MM.1S (cell line): ENCODE measurements at regions not wholly inside any gene's neighbourhood (a gene's known extent, or its start where the extent isn't known, plus 50 kb on each side); places are given as distances from the start of the nearest gene placed in this dataset.

ENCODE experiments used
- EZH2 ChIP-seq: fragments of 300-600 bp; sonication (generic); optimal IDR thresholded peaks from 2 replicates; pipeline ENCODE3; 2017; ENCODE audit warnings: low read depth, mild to moderate bottlenecking, antibody characterized with exemption, low read length, mixed read lengths
- TF ChIP-seq, protein P1 (sequence below): fragments of 300-600 bp; sonication (generic); IDR thresholded peaks from 2 replicates; pipeline ENCODE4 v1.5.1; 2016; ENCODE audit warnings: antibody characterized with exemption, low read length, mixed read lengths

- TF ChIP-seq, protein P1, sequence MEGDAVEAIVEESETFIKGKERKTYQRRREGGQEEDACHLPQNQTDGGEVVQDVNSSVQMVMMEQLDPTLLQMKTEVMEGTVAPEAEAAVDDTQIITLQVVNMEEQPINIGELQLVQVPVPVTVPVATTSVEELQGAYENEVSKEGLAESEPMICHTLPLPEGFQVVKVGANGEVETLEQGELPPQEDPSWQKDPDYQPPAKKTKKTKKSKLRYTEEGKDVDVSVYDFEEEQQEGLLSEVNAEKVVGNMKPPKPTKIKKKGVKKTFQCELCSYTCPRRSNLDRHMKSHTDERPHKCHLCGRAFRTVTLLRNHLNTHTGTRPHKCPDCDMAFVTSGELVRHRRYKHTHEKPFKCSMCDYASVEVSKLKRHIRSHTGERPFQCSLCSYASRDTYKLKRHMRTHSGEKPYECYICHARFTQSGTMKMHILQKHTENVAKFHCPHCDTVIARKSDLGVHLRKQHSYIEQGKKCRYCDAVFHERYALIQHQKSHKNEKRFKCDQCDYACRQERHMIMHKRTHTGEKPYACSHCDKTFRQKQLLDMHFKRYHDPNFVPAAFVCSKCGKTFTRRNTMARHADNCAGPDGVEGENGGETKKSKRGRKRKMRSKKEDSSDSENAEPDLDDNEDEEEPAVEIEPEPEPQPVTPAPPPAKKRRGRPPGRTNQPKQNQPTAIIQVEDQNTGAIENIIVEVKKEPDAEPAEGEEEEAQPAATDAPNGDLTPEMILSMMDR: no peak
- TF ChIP-seq EZH2: no peak
Measured at GRCh38 chr17:71760062-71760720, 360.6 kb upstream of the SOX9 start.
